K562 (cell line): ENCODE measurements at regions not wholly inside any gene's neighbourhood (a gene's known extent, or its start where the extent isn't known, plus 50 kb on each side); places are given as distances from the start of the nearest gene placed in this dataset.

Experiments
- GTF2E2 ChIP-seq: fragments of 200-800 bp; sonication (Bioruptor generic); IDR thresholded peaks from 2 replicates; pipeline ENCODE4 v1.6.1; 2016; ENCODE audit warnings: missing genetic modification characterization, missing compliant biosample characterization
- PTRF ChIP-seq: fragments of 450-650 bp; IDR thresholded peaks from 2 replicates; pipeline ENCODE4 v1.6.1; 2016; ENCODE audit warnings: mild to moderate bottlenecking, missing genetic modification characterization, missing compliant biosample characterization
- ZNF212 ChIP-seq: fragments of 450-650 bp; formaldehyde crosslinking; IDR thresholded peaks from 2 replicates; pipeline ENCODE4 v1.4.0; 2020; ENCODE audit warnings: mild to moderate bottlenecking
- TF ChIP-seq, protein P1 (sequence below), 2 experiments: fragments of 450-650 bp in 1 of 2; sonication (generic) in 1 of 2; formaldehyde crosslinking in 1 of 2; IDR thresholded peaks; 2 replicates each; pipeline versions ENCODE4 v1.7.1 to v1.9.0; 2016 to 2022; ENCODE audit warnings: inconsistent platforms in 1 of 2, mild to moderate bottlenecking in 1 of 2, missing genetic modification reagents in 1 of 2
- TF ChIP-seq, protein P2 (sequence below), 2 experiments: fragments of 450-650 bp; IDR thresholded peaks; 2 replicates each; pipeline ENCODE4 v1.6.1; 2018; ENCODE audit warnings: mild to moderate bottlenecking in 2 of 2, low read depth in 1 of 2; ENCODE audit not compliant: partially characterized antibody in 2 of 2

DNA sequence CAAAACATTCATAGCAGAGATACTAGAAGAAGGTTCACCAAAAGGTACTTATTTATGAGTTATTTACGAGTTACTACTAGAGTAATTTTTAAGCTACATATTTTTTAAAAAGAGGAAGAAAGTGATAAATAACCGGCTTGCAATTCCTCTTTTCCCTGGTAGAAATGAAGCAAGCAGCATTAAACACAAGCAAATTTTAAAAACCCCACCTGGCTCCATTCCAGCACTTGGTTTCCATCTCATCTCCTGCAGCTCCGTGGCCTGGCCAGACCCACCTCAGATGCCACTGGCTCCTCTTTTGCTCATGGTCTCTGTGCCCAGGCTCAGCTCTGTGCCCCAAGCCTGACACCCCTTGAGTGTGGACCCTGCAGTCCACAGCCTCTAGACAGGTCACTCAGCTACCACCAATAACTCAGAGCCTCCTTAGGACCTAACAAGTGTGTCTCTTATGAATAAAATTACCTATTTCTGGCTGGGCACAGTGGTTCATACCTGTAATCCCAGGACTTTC, 479.5 kb downstream of the TNS3 start (continued):
- TF ChIP-seq, protein P1, sequence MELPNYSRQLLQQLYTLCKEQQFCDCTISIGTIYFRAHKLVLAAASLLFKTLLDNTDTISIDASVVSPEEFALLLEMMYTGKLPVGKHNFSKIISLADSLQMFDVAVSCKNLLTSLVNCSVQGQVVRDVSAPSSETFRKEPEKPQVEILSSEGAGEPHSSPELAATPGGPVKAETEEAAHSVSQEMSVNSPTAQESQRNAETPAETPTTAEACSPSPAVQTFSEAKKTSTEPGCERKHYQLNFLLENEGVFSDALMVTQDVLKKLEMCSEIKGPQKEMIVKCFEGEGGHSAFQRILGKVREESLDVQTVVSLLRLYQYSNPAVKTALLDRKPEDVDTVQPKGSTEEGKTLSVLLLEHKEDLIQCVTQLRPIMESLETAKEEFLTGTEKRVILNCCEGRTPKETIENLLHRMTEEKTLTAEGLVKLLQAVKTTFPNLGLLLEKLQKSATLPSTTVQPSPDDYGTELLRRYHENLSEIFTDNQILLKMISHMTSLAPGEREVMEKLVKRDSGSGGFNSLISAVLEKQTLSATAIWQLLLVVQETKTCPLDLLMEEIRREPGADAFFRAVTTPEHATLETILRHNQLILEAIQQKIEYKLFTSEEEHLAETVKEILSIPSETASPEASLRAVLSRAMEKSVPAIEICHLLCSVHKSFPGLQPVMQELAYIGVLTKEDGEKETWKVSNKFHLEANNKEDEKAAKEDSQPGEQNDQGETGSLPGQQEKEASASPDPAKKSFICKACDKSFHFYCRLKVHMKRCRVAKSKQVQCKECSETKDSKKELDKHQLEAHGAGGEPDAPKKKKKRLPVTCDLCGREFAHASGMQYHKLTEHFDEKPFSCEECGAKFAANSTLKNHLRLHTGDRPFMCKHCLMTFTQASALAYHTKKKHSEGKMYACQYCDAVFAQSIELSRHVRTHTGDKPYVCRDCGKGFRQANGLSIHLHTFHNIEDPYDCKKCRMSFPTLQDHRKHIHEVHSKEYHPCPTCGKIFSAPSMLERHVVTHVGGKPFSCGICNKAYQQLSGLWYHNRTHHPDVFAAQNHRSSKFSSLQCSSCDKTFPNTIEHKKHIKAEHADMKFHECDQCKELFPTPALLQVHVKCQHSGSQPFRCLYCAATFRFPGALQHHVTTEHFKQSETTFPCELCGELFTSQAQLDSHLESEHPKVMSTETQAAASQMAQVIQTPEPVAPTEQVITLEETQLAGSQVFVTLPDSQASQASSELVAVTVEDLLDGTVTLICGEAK (IDR thresholded peaks at IDR 0.05) = no peak
- TF ChIP-seq, protein P1 (CRISPR knock-in tag; IDR thresholded peaks at IDR 0.05) = no peak
- TF ChIP-seq PTRF (tag) (no peak), GTF2E2 (tag) (no peak), ZNF212 (CRISPR knock-in tag) (no peak)
- TF ChIP-seq, protein P2, sequence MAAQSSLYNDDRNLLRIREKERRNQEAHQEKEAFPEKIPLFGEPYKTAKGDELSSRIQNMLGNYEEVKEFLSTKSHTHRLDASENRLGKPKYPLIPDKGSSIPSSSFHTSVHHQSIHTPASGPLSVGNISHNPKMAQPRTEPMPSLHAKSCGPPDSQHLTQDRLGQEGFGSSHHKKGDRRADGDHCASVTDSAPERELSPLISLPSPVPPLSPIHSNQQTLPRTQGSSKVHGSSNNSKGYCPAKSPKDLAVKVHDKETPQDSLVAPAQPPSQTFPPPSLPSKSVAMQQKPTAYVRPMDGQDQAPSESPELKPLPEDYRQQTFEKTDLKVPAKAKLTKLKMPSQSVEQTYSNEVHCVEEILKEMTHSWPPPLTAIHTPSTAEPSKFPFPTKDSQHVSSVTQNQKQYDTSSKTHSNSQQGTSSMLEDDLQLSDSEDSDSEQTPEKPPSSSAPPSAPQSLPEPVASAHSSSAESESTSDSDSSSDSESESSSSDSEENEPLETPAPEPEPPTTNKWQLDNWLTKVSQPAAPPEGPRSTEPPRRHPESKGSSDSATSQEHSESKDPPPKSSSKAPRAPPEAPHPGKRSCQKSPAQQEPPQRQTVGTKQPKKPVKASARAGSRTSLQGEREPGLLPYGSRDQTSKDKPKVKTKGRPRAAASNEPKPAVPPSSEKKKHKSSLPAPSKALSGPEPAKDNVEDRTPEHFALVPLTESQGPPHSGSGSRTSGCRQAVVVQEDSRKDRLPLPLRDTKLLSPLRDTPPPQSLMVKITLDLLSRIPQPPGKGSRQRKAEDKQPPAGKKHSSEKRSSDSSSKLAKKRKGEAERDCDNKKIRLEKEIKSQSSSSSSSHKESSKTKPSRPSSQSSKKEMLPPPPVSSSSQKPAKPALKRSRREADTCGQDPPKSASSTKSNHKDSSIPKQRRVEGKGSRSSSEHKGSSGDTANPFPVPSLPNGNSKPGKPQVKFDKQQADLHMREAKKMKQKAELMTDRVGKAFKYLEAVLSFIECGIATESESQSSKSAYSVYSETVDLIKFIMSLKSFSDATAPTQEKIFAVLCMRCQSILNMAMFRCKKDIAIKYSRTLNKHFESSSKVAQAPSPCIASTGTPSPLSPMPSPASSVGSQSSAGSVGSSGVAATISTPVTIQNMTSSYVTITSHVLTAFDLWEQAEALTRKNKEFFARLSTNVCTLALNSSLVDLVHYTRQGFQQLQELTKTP (IDR thresholded peaks at IDR 0.05; ENCODE audit: low read depth in 1 of 2, partially characterized antibody in 2 of 2) = no peak
